Endodermal cell (in vitro differentiated cells): ENCODE measurements at regions not wholly inside any gene's neighbourhood (a gene's known extent, or its start where the extent isn't known, plus 50 kb on each side); places are given as distances from the start of the nearest gene placed in this dataset.
"Not testable (repeated sequence)": the region's sequence is repeated elsewhere in the genome, so short reads cannot be mapped to it uniquely, and the experiment has no call there.

Source experiments
- DNase-seq: peaks from one replicate; pipeline ENCODE4 v3.0.0-alpha.2; 2017
- H3K27ac ChIP-seq: 2 replicates; pipeline ENCODE4 v1.5.1; 2013; ENCODE audit warnings: mild to moderate bottlenecking, low read depth, low read length, moderate library complexity
- H3K27me3 ChIP-seq: 2 replicates; pipeline ENCODE4 v1.6.1; 2013; ENCODE audit warnings: mild to moderate bottlenecking, low read length, moderate library complexity; ENCODE audit not compliant: insufficient read depth, control insufficient read depth, poor library complexity, severe bottlenecking
- H3K36me3 ChIP-seq: 2 replicates; pipeline ENCODE4 v1.7.0; 2013; ENCODE audit warnings: mild to moderate bottlenecking, low read length, moderate library complexity; ENCODE audit not compliant: control insufficient read depth, insufficient read depth
- H3K4me1 ChIP-seq: one replicate; pipeline ENCODE4 v1.7.0; 2013; ENCODE audit warnings: low read length; ENCODE audit not compliant: control insufficient read depth, insufficient read depth
- H3K4me3 ChIP-seq: 2 replicates; pipeline ENCODE4 v1.5.1; 2013; ENCODE audit warnings: mild to moderate bottlenecking, low read length, moderate library complexity
- H3K9ac ChIP-seq: 2 replicates; pipeline ENCODE4 v1.6.1; 2013; ENCODE audit warnings: mild to moderate bottlenecking, low read length, moderate library complexity; ENCODE audit not compliant: poor library complexity, severe bottlenecking; ENCODE audit errors: extremely low read depth
- H3K9me3 ChIP-seq: 2 replicates; pipeline ENCODE4 v1.6.1; 2013; ENCODE audit warnings: mild to moderate bottlenecking, low read length, moderate library complexity; ENCODE audit not compliant: control insufficient read depth
- H3K27ac Mint-ChIP-seq: 2 replicates; pipeline ENCODE4 v1.8.0; 2020; ENCODE audit warnings: mixed read lengths
- H3K27me3 Mint-ChIP-seq: 2 replicates; pipeline ENCODE4 v1.8.0; 2021; ENCODE audit warnings: mild to moderate bottlenecking, mixed read lengths; ENCODE audit not compliant: insufficient read depth
- H3K36me3 Mint-ChIP-seq: 2 replicates; pipeline ENCODE4 v1.8.0; 2020; ENCODE audit warnings: low read depth, mixed read lengths
- H3K4me1 Mint-ChIP-seq: 2 replicates; pipeline ENCODE4 v1.8.0; 2020; ENCODE audit warnings: mixed read lengths
- H3K4me3 Mint-ChIP-seq: 2 replicates; pipeline ENCODE4 v1.8.0; 2020; ENCODE audit warnings: mild to moderate bottlenecking, moderate library complexity, mixed read lengths
- H3K9me3 Mint-ChIP-seq: 2 replicates; pipeline ENCODE4 v1.8.0; 2020; ENCODE audit warnings: mild to moderate bottlenecking, mixed read lengths
- WGBS, 2 experiments: methylation state at CpG; one replicate each; pipeline versions ENCODE4 v1.1.5 to v1.1.7; 2013; ENCODE audit warnings: missing lambda C conversion rate in 2 of 2, mixed read lengths in 1 of 2; ENCODE audit not compliant: insufficient coverage in 1 of 2, insufficient read length in 1 of 2; 5-methylcytosine and 5-hydroxymethylcytosine counted together
- TF ChIP-seq, protein P1 (sequence below): fragments of 200-600 bp; sonication (generic); conservative IDR thresholded peaks from 2 replicates; pipeline ENCODE4 v1.5.0; 2021; ENCODE audit warnings: antibody characterized with exemption, mild to moderate bottlenecking

- Mint-ChIP-seq H3K4me3 (no peak overlapping the region), H3K4me1 (no peaks in the 10 kb centered on the region), H3K9me3 (peaks cover 40% of the 10 kb centered on the region), H3K27me3 (no peaks in the 10 kb centered on the region), H3K27ac (no peak overlapping the region), H3K36me3 (no peaks in the 10 kb centered on the region)
- H3K9ac ChIP-seq, result no peak overlapping the region
- H3K9me3 ChIP-seq, result peaks cover 1% of the 10 kb centered on the region
- no peak overlapping the region for H3K4me3 ChIP-seq
- H3K4me1 ChIP-seq, result no peaks in the 10 kb centered on the region
- 59 to 80% methylated on average over 5 to 7 of the region's 7 CpGs for WGBS, 2 experiments
- H3K27ac ChIP-seq, result no peak overlapping the region
- H3K27me3 ChIP-seq, result no peaks in the 10 kb centered on the region
- H3K36me3 ChIP-seq, result no peaks in the 10 kb centered on the region
- no peak for DNase-seq
- TF ChIP-seq, protein P1, sequence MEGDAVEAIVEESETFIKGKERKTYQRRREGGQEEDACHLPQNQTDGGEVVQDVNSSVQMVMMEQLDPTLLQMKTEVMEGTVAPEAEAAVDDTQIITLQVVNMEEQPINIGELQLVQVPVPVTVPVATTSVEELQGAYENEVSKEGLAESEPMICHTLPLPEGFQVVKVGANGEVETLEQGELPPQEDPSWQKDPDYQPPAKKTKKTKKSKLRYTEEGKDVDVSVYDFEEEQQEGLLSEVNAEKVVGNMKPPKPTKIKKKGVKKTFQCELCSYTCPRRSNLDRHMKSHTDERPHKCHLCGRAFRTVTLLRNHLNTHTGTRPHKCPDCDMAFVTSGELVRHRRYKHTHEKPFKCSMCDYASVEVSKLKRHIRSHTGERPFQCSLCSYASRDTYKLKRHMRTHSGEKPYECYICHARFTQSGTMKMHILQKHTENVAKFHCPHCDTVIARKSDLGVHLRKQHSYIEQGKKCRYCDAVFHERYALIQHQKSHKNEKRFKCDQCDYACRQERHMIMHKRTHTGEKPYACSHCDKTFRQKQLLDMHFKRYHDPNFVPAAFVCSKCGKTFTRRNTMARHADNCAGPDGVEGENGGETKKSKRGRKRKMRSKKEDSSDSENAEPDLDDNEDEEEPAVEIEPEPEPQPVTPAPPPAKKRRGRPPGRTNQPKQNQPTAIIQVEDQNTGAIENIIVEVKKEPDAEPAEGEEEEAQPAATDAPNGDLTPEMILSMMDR, result no peak
These were observed 657.2 kb downstream of the PRIM2 start for GRCh38 chr6:57974653-57975052.

DNA sequence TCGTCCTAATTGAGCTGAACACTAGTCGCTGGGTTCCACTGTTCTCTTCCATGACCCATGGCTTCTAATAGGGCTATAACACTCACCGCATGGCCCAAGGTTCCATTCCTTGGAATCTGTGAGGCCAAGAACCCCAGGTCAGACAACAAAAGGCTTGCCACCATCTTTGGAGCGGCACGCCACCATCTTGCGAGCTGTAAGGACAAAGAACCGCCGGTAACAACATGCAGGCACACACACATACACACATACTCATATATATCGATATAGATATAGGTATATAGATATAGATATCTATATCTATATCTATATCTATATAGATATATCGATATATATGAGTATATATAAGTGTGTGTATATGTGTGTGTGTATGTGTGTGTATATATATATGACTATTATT lies 657.7 kb downstream of the PRIM2 start:
- not testable (repeated sequence) for H3K4me3 Mint-ChIP-seq, H3K27ac Mint-ChIP-seq, H3K4me1 Mint-ChIP-seq, H3K9ac ChIP-seq, H3K36me3 ChIP-seq, DNase-seq, H3K4me1 ChIP-seq, H3K27ac ChIP-seq, H3K9me3 ChIP-seq, H3K36me3 Mint-ChIP-seq, H3K27me3 Mint-ChIP-seq, H3K4me3 ChIP-seq, H3K27me3 ChIP-seq
- peaks cover 41% of the 10 kb centered on the region for H3K9me3 Mint-ChIP-seq
- 90% methylated on average over 6 of the region's 10 CpGs; no CpG with 5 or more reads in 1 of the 2 experiments for WGBS, 2 experiments

DNA sequence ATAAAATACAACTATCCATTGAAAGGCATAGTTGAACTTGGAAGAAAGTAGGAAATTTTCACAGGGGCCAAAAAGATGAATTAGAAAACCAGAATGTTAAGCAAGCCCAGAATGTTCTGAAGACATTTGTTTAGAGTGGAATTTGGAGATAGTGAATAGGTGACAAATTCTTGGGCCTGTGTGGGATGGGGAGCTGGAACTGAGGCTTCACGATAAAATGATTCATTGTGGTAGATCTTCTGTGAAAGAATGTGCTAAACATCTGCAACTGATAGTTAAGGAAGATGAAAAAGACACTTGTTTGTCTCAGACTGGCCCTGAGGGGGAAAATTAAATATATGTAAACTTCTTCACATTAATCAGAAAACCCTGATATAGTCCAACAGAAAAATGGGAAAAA lies 658.9 kb downstream of the PRIM2 start:
- not testable (repeated sequence) for H3K4me3 ChIP-seq, H3K27ac ChIP-seq, H3K4me3 Mint-ChIP-seq, H3K36me3 ChIP-seq, H3K4me1 ChIP-seq, H3K36me3 Mint-ChIP-seq, H3K9me3 ChIP-seq, H3K27me3 Mint-ChIP-seq, H3K9ac ChIP-seq, DNase-seq, H3K27ac Mint-ChIP-seq, H3K27me3 ChIP-seq, H3K4me1 Mint-ChIP-seq
- peaks cover 44% of the 10 kb centered on the region for H3K9me3 Mint-ChIP-seq
- 75% methylated on average over 1 of the region's 1 CpG; no CpG with 5 or more reads in 1 of the 2 experiments for WGBS, 2 experiments

GRCh38 chr6:57983603-57984002 lies 666.2 kb downstream of the PRIM2 start:
- peaks cover 65% of the 10 kb centered on the region for H3K9me3 Mint-ChIP-seq
- not testable (repeated sequence) for H3K36me3 Mint-ChIP-seq, H3K36me3 ChIP-seq, H3K27ac Mint-ChIP-seq, H3K4me1 ChIP-seq, H3K4me1 Mint-ChIP-seq, H3K9ac ChIP-seq, H3K27ac ChIP-seq, H3K27me3 Mint-ChIP-seq, H3K4me3 ChIP-seq, H3K4me3 Mint-ChIP-seq, DNase-seq, H3K9me3 ChIP-seq, H3K27me3 ChIP-seq
- 45% methylated on average over 1 of the region's 1 CpG; no CpG with 5 or more reads in 1 of the 2 experiments for WGBS, 2 experiments

DNA sequence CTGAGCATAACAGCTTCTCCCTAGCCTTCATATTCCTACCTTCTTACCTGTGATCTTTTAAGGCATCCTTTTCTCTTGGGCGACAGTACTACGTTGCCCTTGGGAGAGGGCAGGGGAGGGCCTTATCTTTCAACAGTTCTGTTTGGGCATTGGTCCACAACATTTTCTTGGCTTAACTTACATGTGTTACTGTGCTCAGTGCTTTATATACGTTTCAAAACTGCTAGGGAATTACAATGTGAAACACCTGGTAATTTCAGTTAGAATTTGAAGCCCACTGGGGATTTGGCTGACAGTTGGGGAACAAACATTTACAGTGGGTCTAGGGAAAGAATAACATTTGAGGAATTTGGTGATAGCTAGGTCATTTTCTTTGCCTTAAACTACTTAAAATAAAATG lies 667.1 kb downstream of the PRIM2 start:
- not testable (repeated sequence) for DNase-seq, H3K9ac ChIP-seq, H3K27ac Mint-ChIP-seq, H3K4me3 Mint-ChIP-seq, H3K4me1 ChIP-seq, H3K4me1 Mint-ChIP-seq, H3K27me3 Mint-ChIP-seq, H3K27ac ChIP-seq, H3K4me3 ChIP-seq, H3K9me3 ChIP-seq, H3K27me3 ChIP-seq, H3K36me3 ChIP-seq, H3K36me3 Mint-ChIP-seq
- WGBS, 2 experiments, result 33 to 65% methylated on average over 1 to 3 of the region's 3 CpGs
- peaks cover 73% of the 10 kb centered on the region for H3K9me3 Mint-ChIP-seq

DNA sequence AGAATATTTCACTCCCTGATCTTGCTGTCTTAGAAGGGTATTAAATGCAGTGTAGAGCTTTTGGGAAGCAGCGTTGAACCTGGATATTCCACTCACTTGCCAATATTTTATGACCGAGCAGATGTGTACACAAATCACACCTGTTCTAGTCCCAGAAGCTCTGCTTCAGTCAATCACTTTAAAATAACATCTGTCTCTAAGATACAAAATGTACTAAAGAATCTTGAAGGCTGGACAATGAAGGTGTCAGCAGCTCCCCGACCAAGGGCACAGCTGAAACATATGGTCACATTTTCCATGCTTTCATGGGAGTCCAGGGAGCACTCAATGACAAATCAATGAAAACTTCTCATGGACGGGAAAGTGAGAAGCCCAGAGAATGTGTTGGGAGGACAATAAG lies 668.3 kb downstream of the PRIM2 start:
- not testable (repeated sequence) for H3K4me1 ChIP-seq, H3K4me3 ChIP-seq, DNase-seq, H3K36me3 Mint-ChIP-seq, H3K9ac ChIP-seq, H3K27me3 ChIP-seq, H3K4me1 Mint-ChIP-seq, H3K4me3 Mint-ChIP-seq, H3K27ac Mint-ChIP-seq, H3K27me3 Mint-ChIP-seq, H3K9me3 ChIP-seq, H3K27ac ChIP-seq, H3K36me3 ChIP-seq
- peaks cover 74% of the 10 kb centered on the region for H3K9me3 Mint-ChIP-seq
- 62% methylated on average over 4 of the region's 4 CpGs for WGBS, 2 experiments

DNA sequence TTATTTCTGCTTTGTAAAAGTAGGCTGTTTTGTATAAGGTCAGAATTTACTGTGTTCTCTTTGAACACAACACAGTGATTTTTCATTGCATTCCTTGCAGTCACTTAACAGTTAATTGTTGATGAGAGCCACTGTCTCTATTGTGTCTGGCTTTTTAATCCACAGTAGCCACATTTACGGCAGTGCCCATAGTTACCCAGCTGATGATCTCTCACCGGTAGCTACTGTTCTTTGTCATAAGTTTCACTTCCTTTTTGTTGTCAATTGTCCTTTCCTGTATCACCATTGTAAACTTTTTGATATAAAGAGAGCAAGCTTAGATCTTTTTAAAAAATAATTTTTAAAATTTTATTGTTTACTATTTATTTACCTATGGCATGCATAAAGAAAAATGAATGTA lies 669.2 kb downstream of the PRIM2 start:
- not testable (repeated sequence) for H3K36me3 ChIP-seq, H3K27ac ChIP-seq, DNase-seq, H3K27ac Mint-ChIP-seq, H3K27me3 Mint-ChIP-seq, H3K4me3 ChIP-seq, H3K36me3 Mint-ChIP-seq, H3K4me1 ChIP-seq, H3K9me3 ChIP-seq, H3K4me3 Mint-ChIP-seq, H3K27me3 ChIP-seq, H3K4me1 Mint-ChIP-seq, H3K9ac ChIP-seq
- peaks cover 75% of the 10 kb centered on the region for H3K9me3 Mint-ChIP-seq
- WGBS, 2 experiments, result 55 to 72% methylated on average over 2 of the region's 2 CpGs
